HG02610 (cell line): ENCODE measurements at regions not wholly inside any gene's neighbourhood (a gene's known extent, or its start where the extent isn't known, plus 50 kb on each side); places are given as distances from the start of the nearest gene placed in this dataset.

ENCODE experiments used
- ATAC-seq: cut with Tn5 transposase; IDR thresholded peaks from one replicate; pipeline ENCODE4 v1.9.1; 2021; ENCODE audit warnings: mild to moderate bottlenecking, moderate library complexity; ENCODE audit not compliant: unreplicated experiment

- no peak for ATAC-seq
These were observed 62.3 kb downstream of the UCHL1 start for GRCh38 chr4:41318839-41319530.

GRCh38 chr4:41319553-41319952 is 62.8 kb downstream of the UCHL1 start:
- ATAC-seq = no peak

- no peak for ATAC-seq
These were observed 63.5 kb downstream of the UCHL1 start for GRCh38 chr4:41320278-41320677.

GRCh38 chr4:41320786-41321185 is 64.1 kb downstream of the UCHL1 start:
- ATAC-seq = no peak

GRCh38 chr4:41321216-41321945 is 64.7 kb downstream of the UCHL1 start:
- ATAC-seq = no peak

- ATAC-seq = no peak
These were observed 65.9 kb downstream of the UCHL1 start for GRCh38 chr4:41322617-41323016.

GRCh38 chr4:41323179-41323578 is 66.5 kb downstream of the UCHL1 start:
- ATAC-seq = no peak

- ATAC-seq = no peak
These were observed 67.0 kb downstream of the UCHL1 start for GRCh38 chr4:41323706-41324105.

GRCh38 chr4:41324861-41325260 is 68.1 kb downstream of the UCHL1 start:
- ATAC-seq = no peak

- no peak for ATAC-seq
These were observed 69.2 kb downstream of the UCHL1 start for GRCh38 chr4:41325901-41326300.

- no peak for ATAC-seq
These were observed 70.0 kb downstream of the UCHL1 start for GRCh38 chr4:41326776-41327175.

- ATAC-seq = no peak
These were observed 71.0 kb downstream of the UCHL1 start for GRCh38 chr4:41327770-41328169.

- no peak for ATAC-seq
These were observed 72.6 kb downstream of the UCHL1 start for GRCh38 chr4:41329361-41329760.

GRCh38 chr4:41331224-41331623 is 74.5 kb downstream of the UCHL1 start:
- ATAC-seq = no peak

- no peak for ATAC-seq
These were observed 75.9 kb downstream of the UCHL1 start for GRCh38 chr4:41332510-41333054.

GRCh38 chr4:41334182-41334581 is 77.5 kb downstream of the UCHL1 start:
- no peak for ATAC-seq

GRCh38 chr4:41339812-41340809 is 83.4 kb downstream of the UCHL1 start:
- ATAC-seq = no peak

- no peak for ATAC-seq
These were observed 89.8 kb downstream of the UCHL1 start for GRCh38 chr4:41346306-41347061.

GRCh38 chr4:41349021-41349420 is 92.3 kb downstream of the UCHL1 start:
- ATAC-seq = no peak
